ENCODE measurements at regions not wholly inside any gene's neighbourhood (a gene's known extent, or its start where the extent isn't known, plus 50 kb on each side); places are given as distances from the start of the nearest gene placed in this dataset.

- CTCF ChIA-PET, result interaction anchor here (0.7 to 3.3 kb wide), 8 partner anchors 11 to 368 kb away, joined by 3 to 14 read pairs (median 6); partner anchors contain the start of gene SESN3
- Histone ChIP-seq H3K36me3 (replicated peaks in 1 of 2; ENCODE audit: control extremely low read depth in 1 of 2, control insufficient read depth in 1 of 2, extremely low read depth in 1 of 2, insufficient read depth in 2 of 2, low read length in 1 of 2) (no peaks in the 10 kb centered on the region), H3K4me3 (ENCODE audit: control extremely low read depth in 1 of 5, extremely low read depth in 1 of 5, insufficient read depth in 1 of 5, low read depth in 2 of 5, low read length in 4 of 5) (peak overlapping the region in 4 of 5 experiments; percentile 5 to 51 (median 38)), H4K20me1 (ENCODE audit: control insufficient read depth, insufficient read depth, low read length, poor library complexity, severe bottlenecking) (no peaks in the 10 kb centered on the region), H3K9me3 (ENCODE audit: control extremely low read depth in 1 of 3, control insufficient read depth in 2 of 3, insufficient read depth in 1 of 3, low read length in 2 of 3) (no peaks in the 10 kb centered on the region), H3K27ac (ENCODE audit: low read length in 2 of 2) (peak overlapping the region; percentile 67 to 83), H2AFZ (ENCODE audit: insufficient read depth, low read depth, low read length, poor library complexity, severe bottlenecking) (peak overlapping the region; percentile 75), H3K79me2 (ENCODE audit: control insufficient read depth, insufficient read depth, low read length) (no peaks in the 10 kb centered on the region), H3K4me2 (replicated peaks; ENCODE audit: low read depth, low read length, poor library complexity, severe bottlenecking) (peak overlapping the region; percentile 75), H3K27me3 (replicated peaks in 1 of 4; ENCODE audit: control extremely low read depth in 1 of 4, control insufficient read depth in 3 of 4, insufficient read depth in 4 of 4, low read length in 3 of 4) (no peaks in the 10 kb centered on the region), H3K9ac (ENCODE audit: low read length) (peak overlapping the region; percentile 52), H3K4me1 (ENCODE audit: control insufficient read depth in 2 of 2, insufficient read depth in 2 of 2, low read length in 2 of 2) (peaks cover 21 to 32% of the 10 kb centered on the region in 2 donors)
- WGBS (ENCODE audit: insufficient coverage), result 16% methylated on average over 11 of the region's 14 CpGs
- POLR2A ChIA-PET, result interaction anchor here (0.6 to 1.7 kb wide), 8 partner anchors 31 to 132 kb away, joined by 3 to 10 read pairs (median 3); partner anchors contain the start of gene SESN3
- Mint-ChIP-seq H3K4me1 (peaks cover 5% of the 10 kb centered on the region), H3K4me3 (no peak overlapping the region), H3K27ac (no peak overlapping the region), H3K27me3 (no peaks in the 10 kb centered on the region), H3K9me3 (ENCODE audit: insufficient read depth) (no peaks in the 10 kb centered on the region)
- ATAC-seq (ENCODE audit: low read depth) (peak; percentile 58), DNase-seq (peak; percentile 80)
- no peak for TF ChIP-seq EZH2 (IDR thresholded peaks at IDR 0.05; ENCODE audit: borderline replicate concordance, insufficient read depth, low read depth, low read length, poor library complexity, severe bottlenecking)
- TF ChIP-seq CTCF (IDR thresholded peaks at IDR 0.05), result no peak
- intact Hi-C loops (cut with micrococcal nuclease), result loop anchor here (2.0 to 5.0 kb wide), 5 partner anchors 41 to 370 kb away; partner anchors contain the start of gene SESN3
Measured at GRCh38 chr11:95337175-95337957, 106.4 kb upstream of the SESN3 start.

- no peaks in the 10 kb centered on the region for H3K27me3 ChIP-seq (replicated peaks in 1 of 4; ENCODE audit: control extremely low read depth in 1 of 4, control insufficient read depth in 3 of 4, insufficient read depth in 4 of 4, low read length in 3 of 4)
- H3K4me3 ChIP-seq (ENCODE audit: control extremely low read depth in 1 of 5, extremely low read depth in 1 of 5, insufficient read depth in 1 of 5, low read depth in 2 of 5, low read length in 4 of 5), result no peak overlapping the region
- peak overlapping the region; percentile 19 for H2AFZ ChIP-seq (ENCODE audit: insufficient read depth, low read depth, low read length, poor library complexity, severe bottlenecking)
- H3K79me2 ChIP-seq (ENCODE audit: control insufficient read depth, insufficient read depth, low read length), result no peaks in the 10 kb centered on the region
- no peaks in the 10 kb centered on the region for H3K36me3 ChIP-seq (replicated peaks in 1 of 2; ENCODE audit: control extremely low read depth in 1 of 2, control insufficient read depth in 1 of 2, extremely low read depth in 1 of 2, insufficient read depth in 2 of 2, low read length in 1 of 2)
- ChIA-PET POLR2A (interaction anchor here (1.7 kb wide), 1 partner anchor 104 kb away, joined by 10 read pairs; the partner anchor contains the start of gene SESN3), CTCF (interaction anchor here (0.6 to 3.3 kb wide), 7 partner anchors 12 to 422 kb away, joined by 3 to 14 read pairs (median 5); partner anchors contain the start of gene SESN3)
- H3K27ac Mint-ChIP-seq, result peak overlapping the region; percentile 84
- peak overlapping the region in 1 of 2 donors; percentile 83 for H3K27ac ChIP-seq (ENCODE audit: low read length in 2 of 2)
- H3K9me3 ChIP-seq (ENCODE audit: control extremely low read depth in 1 of 3, control insufficient read depth in 2 of 3, insufficient read depth in 1 of 3, low read length in 2 of 3), result no peaks in the 10 kb centered on the region
- H4K20me1 ChIP-seq (ENCODE audit: control insufficient read depth, insufficient read depth, low read length, poor library complexity, severe bottlenecking), result no peaks in the 10 kb centered on the region
- H3K4me1 ChIP-seq (ENCODE audit: control insufficient read depth in 2 of 2, insufficient read depth in 2 of 2, low read length in 2 of 2), result peaks cover 21 to 32% of the 10 kb centered on the region in 2 donors
- TF ChIP-seq CTCF (IDR thresholded peaks at IDR 0.05), result no peak
- TF ChIP-seq EZH2 (IDR thresholded peaks at IDR 0.05; ENCODE audit: borderline replicate concordance, insufficient read depth, low read depth, low read length, poor library complexity, severe bottlenecking), result no peak
- peak overlapping the region; percentile 10 for H3K4me2 ChIP-seq (replicated peaks; ENCODE audit: low read depth, low read length, poor library complexity, severe bottlenecking)
- H3K4me3 Mint-ChIP-seq, result peak overlapping the region; percentile 64
- intact Hi-C loops (cut with micrococcal nuclease), result loop anchor here (2.0 to 5.0 kb wide), 5 partner anchors 39 to 371 kb away; partner anchors contain the start of gene SESN3
- DNase-seq (peak; percentile 47), ATAC-seq (ENCODE audit: low read depth) (peak; percentile 82)
- no peaks in the 10 kb centered on the region for H3K27me3 Mint-ChIP-seq
- H3K4me1 Mint-ChIP-seq, result peaks cover 5% of the 10 kb centered on the region
- no peak overlapping the region for H3K9ac ChIP-seq (ENCODE audit: low read length)
- WGBS (ENCODE audit: insufficient coverage), result no CpG with 5 or more reads among the region's 3 CpGs
- no peaks in the 10 kb centered on the region for H3K9me3 Mint-ChIP-seq (ENCODE audit: insufficient read depth)
Measured at GRCh38 chr11:95335989-95336388, 105.0 kb upstream of the SESN3 start.

All from B cell (primary cell).